ENCODE measurements at regions not wholly inside any gene's neighbourhood (a gene's known extent, or its start where the extent isn't known, plus 50 kb on each side); places are given as distances from the start of the nearest gene placed in this dataset.

GRCh38 chr14:38481952-38482678, 226.2 kb upstream of the CLEC14A start:
- no peak overlapping the region for H3K27ac ChIP-seq
- no peak for DNase-seq (ENCODE audit: low spot score)
- ChIA-PET CTCF (no interaction called here), POLR2A (ENCODE audit: low non-redundant PET) (no interaction called here)
- no peak for TF ChIP-seq CTCF (conservative IDR thresholded peaks at IDR 0.05; ENCODE audit: low read depth)

GRCh38 chr14:38469156-38469555, 213.3 kb upstream of the CLEC14A start:
- CTCF ChIA-PET = no interaction called here
- POLR2A ChIA-PET (ENCODE audit: low non-redundant PET) = no interaction called here
- no peak for DNase-seq (ENCODE audit: low spot score)
- no peak overlapping the region for H3K27ac ChIP-seq
- no peak for TF ChIP-seq CTCF (conservative IDR thresholded peaks at IDR 0.05; ENCODE audit: low read depth)

GRCh38 chr14:38442208-38442607, 186.3 kb upstream of the CLEC14A start:
- no peak for DNase-seq (ENCODE audit: low spot score)
- no peak for TF ChIP-seq CTCF (conservative IDR thresholded peaks at IDR 0.05; ENCODE audit: low read depth)

GRCh38 chr14:38432186-38432585, 176.3 kb upstream of the CLEC14A start:
- TF ChIP-seq CTCF (conservative IDR thresholded peaks at IDR 0.05; ENCODE audit: low read depth) = no peak
- ChIA-PET POLR2A (ENCODE audit: low non-redundant PET) (no interaction called here), CTCF (interaction anchor here (0.6 kb wide), 1 partner anchor 109 kb away, joined by 8 read pairs; no protein-coding TSS in a partner anchor)
- H3K27ac ChIP-seq = no peak overlapping the region
- DNase-seq (ENCODE audit: low spot score) = no peak

More at GRCh38 chr14:38442208-38442607, 186.3 kb upstream of the CLEC14A start:
- POLR2A ChIA-PET (ENCODE audit: low non-redundant PET) = no interaction called here
- no peak overlapping the region for H3K27ac ChIP-seq
- CTCF ChIA-PET = no interaction called here

- no peak for TF ChIP-seq CTCF (conservative IDR thresholded peaks at IDR 0.05; ENCODE audit: low read depth)
- DNase-seq (ENCODE audit: low spot score) = no peak
- ChIA-PET CTCF (no interaction called here), POLR2A (ENCODE audit: low non-redundant PET) (no interaction called here)
- no peak overlapping the region for H3K27ac ChIP-seq
Measured at GRCh38 chr14:38431156-38431555, 175.3 kb upstream of the CLEC14A start.

- no peak for DNase-seq (ENCODE audit: low spot score)
- CTCF ChIA-PET = interaction anchor here (0.6 kb wide), 1 partner anchor 1285 kb away, joined by 3 read pairs; no protein-coding TSS in a partner anchor
- no peak for TF ChIP-seq CTCF (conservative IDR thresholded peaks at IDR 0.05; ENCODE audit: low read depth)
- H3K27ac ChIP-seq = no peak overlapping the region
- POLR2A ChIA-PET (ENCODE audit: low non-redundant PET) = no interaction called here
Measured at GRCh38 chr14:38430522-38430921, 174.6 kb upstream of the CLEC14A start.
